ENCODE measurements at regions not wholly inside any gene's neighbourhood (a gene's known extent, or its start where the extent isn't known, plus 50 kb on each side); places are given as distances from the start of the nearest gene placed in this dataset.

DNA sequence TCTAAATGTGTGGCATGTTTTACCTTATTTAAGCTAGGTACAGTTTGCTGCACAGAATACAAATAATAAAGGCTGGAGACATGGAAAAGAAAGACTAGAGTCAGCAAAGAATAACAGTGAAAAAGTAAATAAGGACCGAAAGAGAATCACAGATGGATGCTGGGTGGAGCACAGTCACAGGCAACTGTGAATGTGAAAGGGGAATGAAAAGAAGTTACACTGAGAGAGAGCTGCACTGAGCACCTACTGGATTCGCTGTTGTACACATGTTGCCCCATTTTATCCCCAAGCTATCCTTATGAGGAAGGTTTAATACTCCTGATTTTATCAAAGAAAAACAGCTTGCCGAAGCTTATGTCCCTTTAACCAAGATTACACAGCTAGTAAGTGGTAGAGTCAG, 165.4 kb upstream of the RGMB start:
- CTCF ChIA-PET = no interaction called here
- no peaks in the 10 kb centered on the region for H3K36me3 ChIP-seq (ENCODE audit: control insufficient read depth in 2 of 2, insufficient read depth in 1 of 2, low read length in 2 of 2)
- no peaks in the 10 kb centered on the region for H3K9me3 ChIP-seq (ENCODE audit: control insufficient read depth, insufficient read depth, low read depth, low read length)
- POLR2A ChIA-PET = no interaction called here
- no peaks in the 10 kb centered on the region for H3K4me1 ChIP-seq (ENCODE audit: control insufficient read depth, insufficient read depth, low read length)
- no peak overlapping the region for H3K27ac ChIP-seq (ENCODE audit: extremely low read depth, low read depth, low read length)
- H3K4me3 ChIP-seq (ENCODE audit: low read depth, low read length) = no peak overlapping the region
- no peak for TF ChIP-seq ZNF114 (tag by site-specific recombination; IDR thresholded peaks at IDR 0.05)
- TF ChIP-seq ZFHX2 (tag by site-specific recombination; conservative IDR thresholded peaks at IDR 0.05) = no peak
- no peak for TF ChIP-seq ZNF202 (tag by site-specific recombination; IDR thresholded peaks at IDR 0.05; ENCODE audit: borderline replicate concordance)
- TF ChIP-seq ZNF768 (tag by site-specific recombination; IDR thresholded peaks at IDR 0.05) = no peak
- TF ChIP-seq ZNF48 (tag by site-specific recombination; IDR thresholded peaks at IDR 0.05) = no peak
- no peak for TF ChIP-seq ZNF138 (tag by site-specific recombination; IDR thresholded peaks at IDR 0.05; ENCODE audit: borderline replicate concordance)
- no peak for TF ChIP-seq ZNF302 (tag by site-specific recombination; IDR thresholded peaks at IDR 0.05; ENCODE audit: low read depth)

GRCh38 chr5:98614341-98614740, 159.1 kb upstream of the RGMB start:
- Histone ChIP-seq H3K36me3 (ENCODE audit: control insufficient read depth in 2 of 2, insufficient read depth in 1 of 2, low read length in 2 of 2) (no peaks in the 10 kb centered on the region), H3K9me3 (ENCODE audit: control insufficient read depth, insufficient read depth, low read depth, low read length) (no peaks in the 10 kb centered on the region), H3K27ac (ENCODE audit: extremely low read depth, low read depth, low read length) (no peak overlapping the region), H3K4me3 (ENCODE audit: low read depth, low read length) (no peak overlapping the region), H3K4me1 (ENCODE audit: control insufficient read depth, insufficient read depth, low read length) (no peaks in the 10 kb centered on the region)
- CTCF ChIA-PET = no interaction called here
- POLR2A ChIA-PET = no interaction called here
- TF ChIP-seq ZNF138 (tag by site-specific recombination; IDR thresholded peaks at IDR 0.05; ENCODE audit: borderline replicate concordance) (no peak), PBX3 (CRISPR knock-in tag; IDR thresholded peaks at IDR 0.05) (no peak), ZNF132 (tag by site-specific recombination; IDR thresholded peaks at IDR 0.05; ENCODE audit: borderline replicate concordance) (no peak), OVOL3 (tag by site-specific recombination; IDR thresholded peaks at IDR 0.05) (no peak), ZNF558 (tag by site-specific recombination; IDR thresholded peaks at IDR 0.05) (no peak), ZSCAN5A (tag by site-specific recombination; IDR thresholded peaks at IDR 0.05) (no peak), EGR2 (tag by site-specific recombination; IDR thresholded peaks at IDR 0.05; ENCODE audit: low read depth) (no peak), ZBTB11 (tag by site-specific recombination; conservative IDR thresholded peaks at IDR 0.05; ENCODE audit: low read depth) (no peak), ZNF623 (tag by site-specific recombination; IDR thresholded peaks at IDR 0.05) (no peak), CTCF (tag by site-specific recombination; IDR thresholded peaks at IDR 0.05) (no peak)
- TF ChIP-seq, protein P1, sequence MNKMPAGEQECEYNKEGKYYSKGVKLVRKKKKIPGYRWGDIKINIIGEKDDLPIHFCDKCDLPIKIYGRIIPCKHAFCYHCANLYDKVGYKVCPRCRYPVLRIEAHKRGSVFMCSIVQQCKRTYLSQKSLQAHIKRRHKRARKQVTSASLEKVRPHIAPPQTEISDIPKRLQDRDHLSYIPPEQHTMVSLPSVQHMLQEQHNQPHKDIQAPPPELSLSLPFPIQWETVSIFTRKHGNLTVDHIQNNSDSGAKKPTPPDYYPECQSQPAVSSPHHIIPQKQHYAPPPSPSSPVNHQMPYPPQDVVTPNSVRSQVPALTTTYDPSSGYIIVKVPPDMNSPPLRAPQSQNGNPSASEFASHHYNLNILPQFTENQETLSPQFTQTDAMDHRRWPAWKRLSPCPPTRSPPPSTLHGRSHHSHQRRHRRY (tag by site-specific recombination; IDR thresholded peaks at IDR 0.05) = no peak
- TF ChIP-seq, protein P2, sequence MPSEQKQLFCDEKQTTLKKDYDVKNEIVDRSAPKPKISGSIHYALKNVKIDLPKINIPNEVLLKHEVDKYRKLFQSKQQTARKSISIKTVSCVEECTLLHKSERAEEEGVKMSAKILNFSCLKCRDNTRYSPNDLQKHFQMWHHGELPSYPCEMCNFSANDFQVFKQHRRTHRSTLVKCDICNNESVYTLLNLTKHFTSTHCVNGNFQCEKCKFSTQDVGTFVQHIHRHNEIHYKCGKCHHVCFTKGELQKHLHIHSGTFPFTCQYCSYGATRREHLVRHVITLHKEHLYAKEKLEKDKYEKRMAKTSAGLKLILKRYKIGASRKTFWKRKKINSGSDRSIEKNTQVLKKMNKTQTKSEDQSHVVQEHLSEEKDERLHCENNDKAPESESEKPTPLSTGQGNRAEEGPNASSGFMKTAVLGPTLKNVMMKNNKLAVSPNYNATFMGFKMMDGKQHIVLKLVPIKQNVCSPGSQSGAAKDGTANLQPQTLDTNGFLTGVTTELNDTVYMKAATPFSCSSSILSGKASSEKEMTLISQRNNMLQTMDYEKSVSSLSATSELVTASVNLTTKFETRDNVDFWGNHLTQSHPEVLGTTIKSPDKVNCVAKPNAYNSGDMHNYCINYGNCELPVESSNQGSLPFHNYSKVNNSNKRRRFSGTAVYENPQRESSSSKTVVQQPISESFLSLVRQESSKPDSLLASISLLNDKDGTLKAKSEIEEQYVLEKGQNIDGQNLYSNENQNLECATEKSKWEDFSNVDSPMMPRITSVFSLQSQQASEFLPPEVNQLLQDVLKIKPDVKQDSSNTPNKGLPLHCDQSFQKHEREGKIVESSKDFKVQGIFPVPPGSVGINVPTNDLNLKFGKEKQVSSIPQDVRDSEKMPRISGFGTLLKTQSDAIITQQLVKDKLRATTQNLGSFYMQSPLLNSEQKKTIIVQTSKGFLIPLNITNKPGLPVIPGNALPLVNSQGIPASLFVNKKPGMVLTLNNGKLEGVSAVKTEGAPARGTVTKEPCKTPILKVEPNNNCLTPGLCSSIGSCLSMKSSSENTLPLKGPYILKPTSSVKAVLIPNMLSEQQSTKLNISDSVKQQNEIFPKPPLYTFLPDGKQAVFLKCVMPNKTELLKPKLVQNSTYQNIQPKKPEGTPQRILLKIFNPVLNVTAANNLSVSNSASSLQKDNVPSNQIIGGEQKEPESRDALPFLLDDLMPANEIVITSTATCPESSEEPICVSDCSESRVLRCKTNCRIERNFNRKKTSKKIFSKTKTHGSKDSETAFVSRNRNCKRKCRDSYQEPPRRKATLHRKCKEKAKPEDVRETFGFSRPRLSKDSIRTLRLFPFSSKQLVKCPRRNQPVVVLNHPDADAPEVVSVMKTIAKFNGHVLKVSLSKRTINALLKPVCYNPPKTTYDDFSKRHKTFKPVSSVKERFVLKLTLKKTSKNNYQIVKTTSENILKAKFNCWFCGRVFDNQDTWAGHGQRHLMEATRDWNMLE (tag by site-specific recombination; conservative IDR thresholded peaks at IDR 0.05; ENCODE audit: low read depth) = no peak
- TF ChIP-seq, protein P3, sequence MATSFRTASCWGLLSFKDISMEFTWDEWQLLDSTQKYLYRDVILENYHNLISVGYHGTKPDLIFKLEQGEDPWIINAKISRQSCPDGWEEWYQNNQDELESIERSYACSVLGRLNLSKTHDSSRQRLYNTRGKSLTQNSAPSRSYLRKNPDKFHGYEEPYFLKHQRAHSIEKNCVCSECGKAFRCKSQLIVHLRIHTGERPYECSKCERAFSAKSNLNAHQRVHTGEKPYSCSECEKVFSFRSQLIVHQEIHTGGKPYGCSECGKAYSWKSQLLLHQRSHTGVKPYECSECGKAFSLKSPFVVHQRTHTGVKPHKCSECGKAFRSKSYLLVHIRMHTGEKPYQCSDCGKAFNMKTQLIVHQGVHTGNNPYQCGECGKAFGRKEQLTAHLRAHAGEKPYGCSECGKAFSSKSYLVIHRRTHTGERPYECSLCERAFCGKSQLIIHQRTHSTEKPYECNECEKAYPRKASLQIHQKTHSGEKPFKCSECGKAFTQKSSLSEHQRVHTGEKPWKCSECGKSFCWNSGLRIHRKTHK (tag by site-specific recombination; IDR thresholded peaks at IDR 0.05) = no peak
